ENCODE measurements at regions not wholly inside any gene's neighbourhood (a gene's known extent, or its start where the extent isn't known, plus 50 kb on each side); places are given as distances from the start of the nearest gene placed in this dataset.

DNA sequence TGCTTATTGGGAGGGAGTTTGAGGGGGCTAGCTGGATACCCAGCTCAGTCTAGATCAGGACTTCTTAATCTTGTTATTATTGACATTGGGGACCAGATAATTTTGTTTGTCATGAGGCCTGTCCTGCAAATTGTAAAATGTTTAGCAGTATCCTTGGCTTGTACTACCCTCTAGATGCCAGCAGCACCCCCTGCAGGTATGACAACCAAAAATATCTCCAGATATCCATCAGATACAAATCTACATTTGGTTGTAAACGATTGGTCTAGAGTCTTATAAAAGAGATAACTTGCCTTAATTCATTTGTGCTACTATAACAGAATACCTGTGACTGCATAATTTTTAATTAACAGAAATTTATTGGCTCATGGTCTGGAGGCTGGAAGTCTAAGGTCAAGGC lies 1232.2 kb downstream of the XPNPEP1 start:
- ChIA-PET CTCF (no interaction called here), POLR2A (no interaction called here)
- Histone ChIP-seq H3K27ac (no peak overlapping the region), H3K4me2 (no peak overlapping the region), H3K4me3 (no peak overlapping the region), H3K9me3 (no peaks in the 10 kb centered on the region), H3K4me1 (no peaks in the 10 kb centered on the region)
- TF ChIP-seq BCL3 (IDR thresholded peaks at IDR 0.05) = no peak
- TF ChIP-seq, protein P1, sequence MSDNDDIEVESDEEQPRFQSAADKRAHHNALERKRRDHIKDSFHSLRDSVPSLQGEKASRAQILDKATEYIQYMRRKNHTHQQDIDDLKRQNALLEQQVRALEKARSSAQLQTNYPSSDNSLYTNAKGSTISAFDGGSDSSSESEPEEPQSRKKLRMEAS (IDR thresholded peaks at IDR 0.05) = no peak
- TF ChIP-seq JUNB (IDR thresholded peaks at IDR 0.05) = no peak
- no peak for TF ChIP-seq HEYL (CRISPR knock-in tag; IDR thresholded peaks at IDR 0.05)
- no peak for TF ChIP-seq TFCP2L1 (CRISPR knock-in tag; IDR thresholded peaks at IDR 0.05)
- TF ChIP-seq, protein P2, sequence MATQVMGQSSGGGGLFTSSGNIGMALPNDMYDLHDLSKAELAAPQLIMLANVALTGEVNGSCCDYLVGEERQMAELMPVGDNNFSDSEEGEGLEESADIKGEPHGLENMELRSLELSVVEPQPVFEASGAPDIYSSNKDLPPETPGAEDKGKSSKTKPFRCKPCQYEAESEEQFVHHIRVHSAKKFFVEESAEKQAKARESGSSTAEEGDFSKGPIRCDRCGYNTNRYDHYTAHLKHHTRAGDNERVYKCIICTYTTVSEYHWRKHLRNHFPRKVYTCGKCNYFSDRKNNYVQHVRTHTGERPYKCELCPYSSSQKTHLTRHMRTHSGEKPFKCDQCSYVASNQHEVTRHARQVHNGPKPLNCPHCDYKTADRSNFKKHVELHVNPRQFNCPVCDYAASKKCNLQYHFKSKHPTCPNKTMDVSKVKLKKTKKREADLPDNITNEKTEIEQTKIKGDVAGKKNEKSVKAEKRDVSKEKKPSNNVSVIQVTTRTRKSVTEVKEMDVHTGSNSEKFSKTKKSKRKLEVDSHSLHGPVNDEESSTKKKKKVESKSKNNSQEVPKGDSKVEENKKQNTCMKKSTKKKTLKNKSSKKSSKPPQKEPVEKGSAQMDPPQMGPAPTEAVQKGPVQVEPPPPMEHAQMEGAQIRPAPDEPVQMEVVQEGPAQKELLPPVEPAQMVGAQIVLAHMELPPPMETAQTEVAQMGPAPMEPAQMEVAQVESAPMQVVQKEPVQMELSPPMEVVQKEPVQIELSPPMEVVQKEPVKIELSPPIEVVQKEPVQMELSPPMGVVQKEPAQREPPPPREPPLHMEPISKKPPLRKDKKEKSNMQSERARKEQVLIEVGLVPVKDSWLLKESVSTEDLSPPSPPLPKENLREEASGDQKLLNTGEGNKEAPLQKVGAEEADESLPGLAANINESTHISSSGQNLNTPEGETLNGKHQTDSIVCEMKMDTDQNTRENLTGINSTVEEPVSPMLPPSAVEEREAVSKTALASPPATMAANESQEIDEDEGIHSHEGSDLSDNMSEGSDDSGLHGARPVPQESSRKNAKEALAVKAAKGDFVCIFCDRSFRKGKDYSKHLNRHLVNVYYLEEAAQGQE (IDR thresholded peaks at IDR 0.05) = no peak
- no peak for TF ChIP-seq CEBPB (IDR thresholded peaks at IDR 0.05)
- TF ChIP-seq TP53 (CRISPR knock-in tag; IDR thresholded peaks at IDR 0.05) = no peak
- TF ChIP-seq RNF2 (IDR thresholded peaks at IDR 0.05; ENCODE audit: borderline replicate concordance, low read depth) = no peak
- no peak for TF ChIP-seq E2F6 (IDR thresholded peaks at IDR 0.05; ENCODE audit: borderline replicate concordance, low read depth)
- no peak for TF ChIP-seq ZNF302 (CRISPR knock-in tag; IDR thresholded peaks at IDR 0.05)
- no peak for TF ChIP-seq MAFK (IDR thresholded peaks at IDR 0.05; ENCODE audit: partially characterized antibody)
- TF ChIP-seq ZSCAN20 (CRISPR knock-in tag; IDR thresholded peaks at IDR 0.05) = no peak
- no peak for TF ChIP-seq NR3C1 (IDR thresholded peaks at IDR 0.05)
- TF ChIP-seq KDM5A (IDR thresholded peaks at IDR 0.05) = no peak
- no peak for TF ChIP-seq CBX2 (IDR thresholded peaks at IDR 0.05; ENCODE audit: borderline replicate concordance, low read depth)
- TF ChIP-seq ESRRA (IDR thresholded peaks at IDR 0.05; ENCODE audit: borderline replicate concordance, low read length) = no peak
- FAIRE-seq = no peak
- ATAC-seq = no peak
- no peak for DNase-seq (ENCODE audit: low read depth in 1 of 2, low spot score in 1 of 2)
- 5% methylated on average over 1 of the region's 1 CpG for WGBS (ENCODE audit: missing lambda C conversion rate)

DNA sequence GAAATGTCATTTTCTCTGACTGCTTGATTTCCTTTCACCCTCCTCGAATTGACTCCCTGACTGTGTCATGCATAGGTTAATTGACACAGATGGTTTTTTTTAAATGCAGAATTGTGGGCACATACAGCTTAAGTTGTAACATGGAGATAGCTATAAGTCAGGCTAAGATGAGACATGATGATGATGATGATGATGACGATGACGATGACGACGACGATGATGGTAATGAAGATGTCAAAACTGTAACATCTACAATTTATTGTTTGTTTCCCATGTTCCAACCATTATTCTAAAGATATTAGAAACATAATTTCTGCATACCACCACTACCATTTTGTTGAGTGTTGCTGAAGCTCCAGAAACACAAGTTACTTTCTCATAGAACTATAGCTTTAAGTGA lies 1232.8 kb downstream of the XPNPEP1 start:
- H3K4me3 ChIP-seq = no peak overlapping the region
- no peak overlapping the region for H3K4me2 ChIP-seq
- TF ChIP-seq MAZ (IDR thresholded peaks at IDR 0.05; ENCODE audit: borderline replicate concordance, low read depth, low read length) = no peak
- no peak for TF ChIP-seq CBX8 (IDR thresholded peaks at IDR 0.05)
- ChIA-PET CTCF (no interaction called here), POLR2A (no interaction called here)
- DNase-seq (ENCODE audit: low read depth in 1 of 2, low spot score in 1 of 2) = no peak
- no peaks in the 10 kb centered on the region for H3K9me3 ChIP-seq
- ATAC-seq = no peak
- WGBS (ENCODE audit: missing lambda C conversion rate) = 37% methylated on average over 6 of the region's 6 CpGs
- no peak overlapping the region for H3K27ac ChIP-seq
- FAIRE-seq = no peak
- no peaks in the 10 kb centered on the region for H3K4me1 ChIP-seq

GRCh38 chr10:108689891-108690290 lies 1233.4 kb downstream of the XPNPEP1 start:
- CTCF ChIA-PET = no interaction called here

More at GRCh38 chr10:108689891-108690290, 1233.4 kb downstream of the XPNPEP1 start:
- TF ChIP-seq, protein P3, sequence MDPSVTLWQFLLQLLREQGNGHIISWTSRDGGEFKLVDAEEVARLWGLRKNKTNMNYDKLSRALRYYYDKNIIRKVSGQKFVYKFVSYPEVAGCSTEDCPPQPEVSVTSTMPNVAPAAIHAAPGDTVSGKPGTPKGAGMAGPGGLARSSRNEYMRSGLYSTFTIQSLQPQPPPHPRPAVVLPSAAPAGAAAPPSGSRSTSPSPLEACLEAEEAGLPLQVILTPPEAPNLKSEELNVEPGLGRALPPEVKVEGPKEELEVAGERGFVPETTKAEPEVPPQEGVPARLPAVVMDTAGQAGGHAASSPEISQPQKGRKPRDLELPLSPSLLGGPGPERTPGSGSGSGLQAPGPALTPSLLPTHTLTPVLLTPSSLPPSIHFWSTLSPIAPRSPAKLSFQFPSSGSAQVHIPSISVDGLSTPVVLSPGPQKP (IDR thresholded peaks at IDR 0.05; ENCODE audit: low read depth, low read length) = no peak
- TF ChIP-seq EHF (CRISPR knock-in tag; IDR thresholded peaks at IDR 0.05) (no peak), POLR2A (IDR thresholded peaks at IDR 0.05; ENCODE audit: low read length) (no peak), BHLHE40 (IDR thresholded peaks at IDR 0.05; ENCODE audit: low read depth, low read length) (no peak), GATA3 (IDR thresholded peaks at IDR 0.05; ENCODE audit: borderline replicate concordance) (no peak)
- ATAC-seq (no peak), FAIRE-seq (no peak), DNase-seq (ENCODE audit: low read depth in 1 of 2, low spot score in 1 of 2) (no peak)
- Histone ChIP-seq H3K4me3 (no peak overlapping the region), H3K27ac (no peak overlapping the region), H3K4me2 (no peak overlapping the region), H3K9me3 (0 out of 3 replicates have a peak, but pooled peaks cover 2% of the 10 kb centered on the region), H3K4me1 (no peaks in the 10 kb centered on the region)
- POLR2A ChIA-PET = no interaction called here
